ENCODE measurements at regions not wholly inside any gene's neighbourhood (a gene's known extent, or its start where the extent isn't known, plus 50 kb on each side); places are given as distances from the start of the nearest gene placed in this dataset.

GRCh38 chr7:96855691-96856090 is 146.0 kb upstream of the SEM1 start:
- no peak overlapping the region for H4K91ac ChIP-seq (ENCODE audit: insufficient read length, low read depth, low read length)
- H3K4me3 Mint-ChIP-seq: no peak overlapping the region
- H3K23me2 ChIP-seq (ENCODE audit: insufficient read length, low read depth, low read length, poor library complexity, severe bottlenecking): no peaks in the 10 kb centered on the region
- no peak overlapping the region for H3K4ac ChIP-seq (ENCODE audit: low read depth, low read length)
- TF ChIP-seq CTCF (conservative IDR thresholded peaks at IDR 0.05): no peak
- no peaks in the 10 kb centered on the region for H3K9me3 Mint-ChIP-seq
- H3K4me1 Mint-ChIP-seq: peaks cover 0 to 4% of the 10 kb centered on the region in 2 experiments; a peak in 1 of 4 replicates
- H3K4me2 ChIP-seq (ENCODE audit: insufficient read depth, insufficient read length, low read length): no peak overlapping the region
- no peak overlapping the region for H2BK12ac ChIP-seq (ENCODE audit: insufficient read length, low read depth, low read length)
- H3K36me3 Mint-ChIP-seq (ENCODE audit: insufficient read depth in 1 of 3, low read depth in 3 of 3): no peaks in the 10 kb centered on the region
- WGBS (ENCODE audit: extremely low coverage, insufficient read length, low lambda C conversion rate): no CpG with 5 or more reads among the region's 1 CpG
- H2BK15ac ChIP-seq (ENCODE audit: low read depth, low read length): no peak overlapping the region
- no peaks in the 10 kb centered on the region for H3K79me2 ChIP-seq (ENCODE audit: insufficient read depth, low read length)
- no peak overlapping the region for H3K18ac ChIP-seq (ENCODE audit: insufficient read length, low read depth, low read length)
- no peak overlapping the region for H2BK20ac ChIP-seq (ENCODE audit: low read depth, low read length, poor library complexity, severe bottlenecking)
- H4K5ac ChIP-seq (ENCODE audit: insufficient read length, low read depth, low read length): no peak overlapping the region
- no peak for DNase-seq
- no peak overlapping the region for H3K14ac ChIP-seq (ENCODE audit: insufficient read depth, low read length)
- no peak overlapping the region for H2BK120ac ChIP-seq (ENCODE audit: low read depth, low read length, poor library complexity, severe bottlenecking)
- no peak overlapping the region for H3K9ac ChIP-seq (ENCODE audit: extremely low read depth, insufficient read length, low read length)
- H3K27me3 Mint-ChIP-seq (ENCODE audit: low read depth): peaks cover 4% of the 10 kb centered on the region
- no peaks in the 10 kb centered on the region for H4K20me1 ChIP-seq (ENCODE audit: control insufficient read depth, insufficient read depth, insufficient read length)
- no peak overlapping the region for H3T11ph ChIP-seq (ENCODE audit: low read length)
- H4K8ac ChIP-seq (replicated peaks; ENCODE audit: insufficient read length, low read depth, low read length): no peak overlapping the region
- H3K9me3 ChIP-seq (ENCODE audit: control insufficient read depth, low read depth, low read length): no peaks in the 10 kb centered on the region
- H3K27me3 ChIP-seq (ENCODE audit: insufficient read depth, low read length): no peaks in the 10 kb centered on the region
- no peak overlapping the region for H3K23ac ChIP-seq (ENCODE audit: insufficient read length, low read depth, low read length)
- H3K56ac ChIP-seq (ENCODE audit: insufficient read length, low read depth, low read length): no peak overlapping the region
- no peak overlapping the region for H3K27ac Mint-ChIP-seq
- no peak overlapping the region for H2AFZ ChIP-seq (ENCODE audit: low read length)
- H2AK5ac ChIP-seq (ENCODE audit: insufficient read length, low read length): no peak overlapping the region
- H2BK5ac ChIP-seq (ENCODE audit: insufficient read length, low read length): no peak overlapping the region
- no peaks in the 10 kb centered on the region for H3K4me1 ChIP-seq (ENCODE audit: insufficient read depth, low read length)
- H3K27ac ChIP-seq (ENCODE audit: insufficient read length, low read depth, low read length): no peak overlapping the region
- H3K79me1 ChIP-seq (ENCODE audit: insufficient read depth, low read depth, low read length, poor library complexity, severe bottlenecking): no peaks in the 10 kb centered on the region
